GM23338 (cell line): ENCODE measurements at regions not wholly inside any gene's neighbourhood (a gene's known extent, or its start where the extent isn't known, plus 50 kb on each side); places are given as distances from the start of the nearest gene placed in this dataset.

Experiments
- ATAC-seq: fragments of 200-7000 bp; cut with Tn5 transposase; 3 replicates; pipeline ENCODE4 v1.9.1; 2020
- DNase-seq: peaks from one replicate; pipeline ENCODE4 v3.0.0-alpha.2; 2015; ENCODE audit warnings: low spot score
- H2AFZ ChIP-seq: fragments of 200-600 bp; sonication (generic); 2 replicates; pipeline ENCODE4 v1.8.0; 2016; ENCODE audit warnings: antibody characterized with exemption, mild to moderate bottlenecking, moderate library complexity
- H3F3A ChIP-seq: fragments of 200-600 bp; sonication (generic); replicated peaks from 2 replicates; pipeline ENCODE4 v1.8.0; 2017; ENCODE audit warnings: antibody characterized with exemption, mixed run types, low read depth
- H3K27ac ChIP-seq: fragments of 200-600 bp; sonication (generic); 2 replicates; pipeline ENCODE4 v1.6.1; 2016; ENCODE audit warnings: low read depth
- H3K27me3 ChIP-seq: fragments of 200-600 bp; sonication (generic); 2 replicates; pipeline ENCODE4 v1.8.0; 2016; ENCODE audit warnings: mild to moderate bottlenecking, mixed run types, moderate library complexity; ENCODE audit not compliant: insufficient read depth
- H3K36me3 ChIP-seq: fragments of 200-600 bp; sonication (generic); 2 replicates; pipeline ENCODE4 v1.8.0; 2016; ENCODE audit warnings: mild to moderate bottlenecking; ENCODE audit not compliant: insufficient read depth
- H3K4me1 ChIP-seq: fragments of 200-600 bp; sonication (generic); 2 replicates; pipeline ENCODE4 v1.8.0; 2016; ENCODE audit warnings: mild to moderate bottlenecking, moderate library complexity; ENCODE audit not compliant: insufficient read depth
- H3K4me2 ChIP-seq: fragments of 200-600 bp; sonication (generic); 2 replicates; pipeline ENCODE4 v1.7.1; 2017; ENCODE audit warnings: mixed run types
- H3K4me3 ChIP-seq: fragments of 200-600 bp; sonication (generic); 2 replicates; pipeline ENCODE4 v1.6.1; 2016; ENCODE audit warnings: mixed run types
- H3K79me2 ChIP-seq: fragments of 200-600 bp; sonication (generic); replicated peaks from 2 replicates; pipeline ENCODE4 v1.8.0; 2017; ENCODE audit warnings: mild to moderate bottlenecking; ENCODE audit not compliant: insufficient read depth
- H3K9me2 ChIP-seq: fragments of 200-600 bp; sonication (generic); 2 replicates; pipeline ENCODE4 v1.8.0; 2017; ENCODE audit not compliant: insufficient read depth
- H4K20me1 ChIP-seq: fragments of 200-600 bp; sonication (generic); replicated peaks from 2 replicates; pipeline ENCODE4 v1.8.0; 2017; ENCODE audit warnings: mild to moderate bottlenecking; ENCODE audit not compliant: insufficient read depth
- H3K27ac Mint-ChIP-seq: 2 replicates; pipeline ENCODE4 v1.8.0; 2020; ENCODE audit warnings: inconsistent platforms, mild to moderate bottlenecking, moderate library complexity, mixed read lengths
- H3K27me3 Mint-ChIP-seq: 3 replicates; pipeline ENCODE4 v1.8.0; 2022; ENCODE audit warnings: low read depth, mild to moderate bottlenecking, moderate library complexity, mixed read lengths, inconsistent platforms; ENCODE audit not compliant: insufficient read depth, poor library complexity
- H3K36me3 Mint-ChIP-seq: 3 replicates; pipeline ENCODE4 v1.8.0; 2021; ENCODE audit warnings: low read depth, mild to moderate bottlenecking, inconsistent platforms, moderate library complexity, mixed read lengths
- H3K4me1 Mint-ChIP-seq: 3 replicates; pipeline ENCODE4 v1.8.0; 2020; ENCODE audit warnings: mild to moderate bottlenecking, inconsistent platforms, mixed read lengths
- H3K4me3 Mint-ChIP-seq: 3 replicates; pipeline ENCODE4 v1.8.0; 2021; ENCODE audit warnings: moderate library complexity, mild to moderate bottlenecking, inconsistent platforms, mixed read lengths
- H3K9me3 Mint-ChIP-seq: 3 replicates; pipeline ENCODE4 v1.8.0; 2020; ENCODE audit warnings: moderate library complexity, mild to moderate bottlenecking, inconsistent platforms, mixed read lengths
- EZH2phosphoT487 ChIP-seq: fragments of 200-600 bp; sonication (generic); IDR thresholded peaks from one replicate; pipeline ENCODE4 v1.8.1; 2018; ENCODE audit warnings: antibody characterized with exemption; ENCODE audit not compliant: unreplicated experiment
- NANOG ChIP-seq: IDR thresholded peaks from 2 replicates; pipeline ENCODE4 v1.6.1; 2016; ENCODE audit warnings: antibody characterized with exemption, borderline replicate concordance
- POLR2AphosphoS5 ChIP-seq: IDR thresholded peaks from 2 replicates; pipeline ENCODE4 v1.6.1; 2016; ENCODE audit warnings: antibody characterized with exemption, low read depth
- STAT1 ChIP-seq: IDR thresholded peaks from one replicate; pipeline ENCODE4 v1.6.1; 2016; ENCODE audit warnings: antibody characterized with exemption; ENCODE audit not compliant: unreplicated experiment
- ZNF114 ChIP-seq: fragments of 250-450 bp; sonication (Bioruptor Pico); IDR thresholded peaks from 2 replicates; pipeline ENCODE4 v1.5.0; 2020; ENCODE audit warnings: mild to moderate bottlenecking, moderate library complexity
- TF ChIP-seq, protein P1 (sequence below): IDR thresholded peaks from one replicate; pipeline ENCODE4 v1.6.1; 2018; ENCODE audit warnings: antibody characterized with exemption; ENCODE audit not compliant: unreplicated experiment
- TF ChIP-seq, protein P2 (sequence below), 2 experiments: fragments of 200-600 bp in 1 of 2; sonication (generic) in 1 of 2; conservative IDR thresholded peaks; 2 replicates each; pipeline versions ENCODE4 v1.5.1 to v1.6.1; 2016 to 2017; ENCODE audit warnings: antibody characterized with exemption in 2 of 2, low read depth in 2 of 2, mild to moderate bottlenecking in 2 of 2, moderate library complexity in 1 of 2

DNA sequence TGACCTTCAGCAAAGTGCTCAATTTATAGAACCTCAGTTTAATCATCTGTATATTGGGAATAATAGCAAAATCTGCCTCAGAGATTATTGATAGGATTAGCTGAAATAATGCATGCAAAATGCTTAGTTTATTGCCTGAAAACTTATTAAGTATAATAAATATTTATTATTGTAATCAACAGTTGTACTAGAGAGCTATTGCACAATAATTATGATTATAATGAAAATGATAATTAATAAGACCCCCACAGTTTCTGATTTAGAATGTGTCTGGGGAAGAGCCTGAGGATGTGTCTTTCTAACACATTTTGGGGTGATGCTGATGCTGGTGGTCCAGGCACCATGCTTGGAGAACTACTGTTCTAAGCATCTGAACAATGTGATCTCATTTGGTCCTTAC, 419.6 kb downstream of the NPIPA7 start (continued):
- TF ChIP-seq, protein P1, sequence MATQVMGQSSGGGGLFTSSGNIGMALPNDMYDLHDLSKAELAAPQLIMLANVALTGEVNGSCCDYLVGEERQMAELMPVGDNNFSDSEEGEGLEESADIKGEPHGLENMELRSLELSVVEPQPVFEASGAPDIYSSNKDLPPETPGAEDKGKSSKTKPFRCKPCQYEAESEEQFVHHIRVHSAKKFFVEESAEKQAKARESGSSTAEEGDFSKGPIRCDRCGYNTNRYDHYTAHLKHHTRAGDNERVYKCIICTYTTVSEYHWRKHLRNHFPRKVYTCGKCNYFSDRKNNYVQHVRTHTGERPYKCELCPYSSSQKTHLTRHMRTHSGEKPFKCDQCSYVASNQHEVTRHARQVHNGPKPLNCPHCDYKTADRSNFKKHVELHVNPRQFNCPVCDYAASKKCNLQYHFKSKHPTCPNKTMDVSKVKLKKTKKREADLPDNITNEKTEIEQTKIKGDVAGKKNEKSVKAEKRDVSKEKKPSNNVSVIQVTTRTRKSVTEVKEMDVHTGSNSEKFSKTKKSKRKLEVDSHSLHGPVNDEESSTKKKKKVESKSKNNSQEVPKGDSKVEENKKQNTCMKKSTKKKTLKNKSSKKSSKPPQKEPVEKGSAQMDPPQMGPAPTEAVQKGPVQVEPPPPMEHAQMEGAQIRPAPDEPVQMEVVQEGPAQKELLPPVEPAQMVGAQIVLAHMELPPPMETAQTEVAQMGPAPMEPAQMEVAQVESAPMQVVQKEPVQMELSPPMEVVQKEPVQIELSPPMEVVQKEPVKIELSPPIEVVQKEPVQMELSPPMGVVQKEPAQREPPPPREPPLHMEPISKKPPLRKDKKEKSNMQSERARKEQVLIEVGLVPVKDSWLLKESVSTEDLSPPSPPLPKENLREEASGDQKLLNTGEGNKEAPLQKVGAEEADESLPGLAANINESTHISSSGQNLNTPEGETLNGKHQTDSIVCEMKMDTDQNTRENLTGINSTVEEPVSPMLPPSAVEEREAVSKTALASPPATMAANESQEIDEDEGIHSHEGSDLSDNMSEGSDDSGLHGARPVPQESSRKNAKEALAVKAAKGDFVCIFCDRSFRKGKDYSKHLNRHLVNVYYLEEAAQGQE, result no peak
- TF ChIP-seq, protein P2, sequence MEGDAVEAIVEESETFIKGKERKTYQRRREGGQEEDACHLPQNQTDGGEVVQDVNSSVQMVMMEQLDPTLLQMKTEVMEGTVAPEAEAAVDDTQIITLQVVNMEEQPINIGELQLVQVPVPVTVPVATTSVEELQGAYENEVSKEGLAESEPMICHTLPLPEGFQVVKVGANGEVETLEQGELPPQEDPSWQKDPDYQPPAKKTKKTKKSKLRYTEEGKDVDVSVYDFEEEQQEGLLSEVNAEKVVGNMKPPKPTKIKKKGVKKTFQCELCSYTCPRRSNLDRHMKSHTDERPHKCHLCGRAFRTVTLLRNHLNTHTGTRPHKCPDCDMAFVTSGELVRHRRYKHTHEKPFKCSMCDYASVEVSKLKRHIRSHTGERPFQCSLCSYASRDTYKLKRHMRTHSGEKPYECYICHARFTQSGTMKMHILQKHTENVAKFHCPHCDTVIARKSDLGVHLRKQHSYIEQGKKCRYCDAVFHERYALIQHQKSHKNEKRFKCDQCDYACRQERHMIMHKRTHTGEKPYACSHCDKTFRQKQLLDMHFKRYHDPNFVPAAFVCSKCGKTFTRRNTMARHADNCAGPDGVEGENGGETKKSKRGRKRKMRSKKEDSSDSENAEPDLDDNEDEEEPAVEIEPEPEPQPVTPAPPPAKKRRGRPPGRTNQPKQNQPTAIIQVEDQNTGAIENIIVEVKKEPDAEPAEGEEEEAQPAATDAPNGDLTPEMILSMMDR (conservative IDR thresholded peaks at IDR 0.05; ENCODE audit: low read depth in 2 of 2), result no peak
- no peak for TF ChIP-seq EZH2phosphoT487
- TF ChIP-seq ZNF114 (CRISPR knock-in tag), result no peak
- TF ChIP-seq STAT1, result no peak

DNA sequence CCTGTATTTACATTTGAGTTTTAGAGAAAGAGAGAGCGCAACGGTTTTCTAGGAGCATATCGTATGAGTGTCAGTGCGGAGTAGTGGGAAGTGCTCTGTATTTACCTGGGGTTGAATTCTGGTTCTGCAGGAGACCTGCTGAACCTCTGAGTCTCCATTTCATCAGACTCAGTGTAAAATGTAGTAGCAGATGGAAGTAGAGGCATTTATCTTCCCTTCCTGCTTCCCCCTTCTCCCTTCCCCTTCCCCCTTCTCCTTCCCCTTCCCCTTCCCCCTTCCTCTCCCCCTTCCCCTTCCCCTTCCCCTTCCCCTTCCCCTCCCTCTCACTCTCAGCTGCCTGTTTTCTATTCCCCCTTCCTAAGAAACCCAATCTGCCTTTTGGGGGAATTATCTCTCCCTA, 426.9 kb downstream of the NPIPA7 start:
- H2AFZ ChIP-seq, result no peak overlapping the region
- no peaks in the 10 kb centered on the region for H3K4me1 ChIP-seq
- H3K4me3 ChIP-seq, result no peak overlapping the region
- H3K27ac ChIP-seq, result no peak overlapping the region
- H3K9me3 Mint-ChIP-seq, result peaks cover 9% of the 10 kb centered on the region; the same call in 1 of the 3 replicates
- H3K27ac Mint-ChIP-seq, result no peak overlapping the region
- no peaks in the 10 kb centered on the region for H3K9me2 ChIP-seq
- H3K36me3 ChIP-seq, result no peaks in the 10 kb centered on the region
- no peaks in the 10 kb centered on the region for H3K4me1 Mint-ChIP-seq
- no peaks in the 10 kb centered on the region for H3K27me3 Mint-ChIP-seq
- no peak overlapping the region for H3K4me2 ChIP-seq
- H3K4me3 Mint-ChIP-seq, result no peak overlapping the region
- no peaks in the 10 kb centered on the region for H3F3A ChIP-seq
- ATAC-seq (no peak), DNase-seq (no peak)
- no peaks in the 10 kb centered on the region for H4K20me1 ChIP-seq
- no peaks in the 10 kb centered on the region for H3K27me3 ChIP-seq
- H3K79me2 ChIP-seq, result no peaks in the 10 kb centered on the region
- H3K36me3 Mint-ChIP-seq, result no peaks in the 10 kb centered on the region; the same call in 2 of the 3 replicates
- TF ChIP-seq, protein P2 (conservative IDR thresholded peaks at IDR 0.05; ENCODE audit: low read depth in 2 of 2), result no peak
- TF ChIP-seq NANOG (no peak), ZNF114 (CRISPR knock-in tag) (no peak), EZH2phosphoT487 (no peak), POLR2AphosphoS5 (no peak)
- TF ChIP-seq, protein P1, result no peak
